Kidney epithelial cell (primary cell): ENCODE measurements at regions not wholly inside any gene's neighbourhood (a gene's known extent, or its start where the extent isn't known, plus 50 kb on each side); places are given as distances from the start of the nearest gene placed in this dataset.

ENCODE experiments used
- DNase-seq: peaks from one replicate; pipeline ENCODE4 v3.0.0-alpha.2; 2010; ENCODE audit warnings: low read depth
- H3K27me3 ChIP-seq: 2 replicates; pipeline ENCODE4 v1.6.0; 2011; ENCODE audit warnings: low read length; ENCODE audit not compliant: control insufficient read depth, insufficient read depth
- H3K36me3 ChIP-seq: 2 replicates; pipeline ENCODE4 v1.5.1; 2011; ENCODE audit warnings: low read length; ENCODE audit not compliant: control insufficient read depth, insufficient read depth
- H3K4me3 ChIP-seq: 2 replicates; pipeline ENCODE4 v1.5.1; 2011; ENCODE audit warnings: low read depth, mild to moderate bottlenecking, control low read depth, low read length
- TF ChIP-seq, protein P1 (sequence below): IDR thresholded peaks from 2 replicates; pipeline ENCODE4 v1.5.1; 2011; ENCODE audit warnings: mild to moderate bottlenecking, moderate library complexity, low read length, control low read depth, inconsistent platforms; ENCODE audit not compliant: insufficient read depth, poor library complexity, severe bottlenecking

DNA sequence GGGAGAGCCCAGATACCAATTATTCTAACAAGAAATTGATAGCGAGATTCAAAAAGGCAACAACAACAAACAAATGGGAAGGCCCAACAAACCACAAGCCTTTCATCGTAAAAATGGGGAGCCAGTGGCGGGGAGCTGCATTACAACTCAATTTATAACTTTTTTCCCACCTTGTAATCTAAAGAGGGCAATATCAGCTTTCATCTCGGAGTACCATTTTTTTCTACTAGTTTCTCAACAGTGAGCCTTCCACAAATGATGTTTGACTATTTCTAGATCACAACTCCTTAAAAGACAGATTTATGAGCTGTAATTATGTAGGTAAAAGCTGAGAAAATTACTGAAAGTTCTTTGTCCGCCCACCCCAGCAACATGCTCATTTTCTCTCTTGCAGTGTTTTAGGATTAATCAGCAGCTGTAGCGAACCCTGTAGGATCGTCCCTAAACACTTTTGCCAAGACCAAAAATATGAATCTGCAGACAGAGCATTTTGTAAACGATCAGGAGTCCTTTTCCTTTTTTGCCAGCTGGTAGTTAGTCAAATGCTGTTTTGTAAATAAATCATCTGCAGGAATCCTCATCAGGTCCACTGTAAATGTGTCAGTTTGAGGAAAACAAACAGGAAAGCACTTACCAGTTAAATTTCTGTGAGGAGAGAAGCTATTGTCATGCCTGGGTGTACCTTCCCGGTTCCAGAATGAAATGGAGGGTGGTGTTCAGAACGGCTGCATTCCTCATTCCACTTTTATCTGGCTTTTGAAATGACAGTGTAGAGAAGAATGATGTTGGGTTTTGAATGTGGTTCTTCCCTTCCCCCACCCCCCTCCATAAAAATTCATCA lies 53.2 kb downstream of the EEF1B2 start:
- TF ChIP-seq, protein P1, sequence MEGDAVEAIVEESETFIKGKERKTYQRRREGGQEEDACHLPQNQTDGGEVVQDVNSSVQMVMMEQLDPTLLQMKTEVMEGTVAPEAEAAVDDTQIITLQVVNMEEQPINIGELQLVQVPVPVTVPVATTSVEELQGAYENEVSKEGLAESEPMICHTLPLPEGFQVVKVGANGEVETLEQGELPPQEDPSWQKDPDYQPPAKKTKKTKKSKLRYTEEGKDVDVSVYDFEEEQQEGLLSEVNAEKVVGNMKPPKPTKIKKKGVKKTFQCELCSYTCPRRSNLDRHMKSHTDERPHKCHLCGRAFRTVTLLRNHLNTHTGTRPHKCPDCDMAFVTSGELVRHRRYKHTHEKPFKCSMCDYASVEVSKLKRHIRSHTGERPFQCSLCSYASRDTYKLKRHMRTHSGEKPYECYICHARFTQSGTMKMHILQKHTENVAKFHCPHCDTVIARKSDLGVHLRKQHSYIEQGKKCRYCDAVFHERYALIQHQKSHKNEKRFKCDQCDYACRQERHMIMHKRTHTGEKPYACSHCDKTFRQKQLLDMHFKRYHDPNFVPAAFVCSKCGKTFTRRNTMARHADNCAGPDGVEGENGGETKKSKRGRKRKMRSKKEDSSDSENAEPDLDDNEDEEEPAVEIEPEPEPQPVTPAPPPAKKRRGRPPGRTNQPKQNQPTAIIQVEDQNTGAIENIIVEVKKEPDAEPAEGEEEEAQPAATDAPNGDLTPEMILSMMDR: no peak
- no peaks in the 10 kb centered on the region for H3K27me3 ChIP-seq
- DNase-seq: no peak
- H3K4me3 ChIP-seq: peak overlapping the region; percentile 13
- no peaks in the 10 kb centered on the region for H3K36me3 ChIP-seq

DNA sequence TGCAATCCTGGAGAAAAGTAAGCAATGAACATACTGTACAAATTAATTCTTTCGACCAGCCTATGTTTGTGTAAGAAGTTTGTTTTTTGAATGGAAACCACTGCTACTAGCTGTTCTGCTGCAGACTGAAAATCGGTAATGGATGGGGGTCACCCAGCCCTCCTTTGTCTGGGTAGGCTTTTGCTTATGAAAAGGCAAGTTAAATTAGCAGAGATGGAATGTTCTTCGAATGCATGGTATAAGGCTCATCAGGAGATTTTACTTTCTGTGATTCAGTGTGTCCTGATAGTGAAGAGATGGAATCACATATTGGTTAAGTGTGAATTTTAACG lies 53.8 kb downstream of the EEF1B2 start:
- Histone ChIP-seq H3K4me3 (no peak overlapping the region), H3K27me3 (no peaks in the 10 kb centered on the region), H3K36me3 (no peaks in the 10 kb centered on the region)
- DNase-seq: no peak
- TF ChIP-seq, protein P1: no peak

DNA sequence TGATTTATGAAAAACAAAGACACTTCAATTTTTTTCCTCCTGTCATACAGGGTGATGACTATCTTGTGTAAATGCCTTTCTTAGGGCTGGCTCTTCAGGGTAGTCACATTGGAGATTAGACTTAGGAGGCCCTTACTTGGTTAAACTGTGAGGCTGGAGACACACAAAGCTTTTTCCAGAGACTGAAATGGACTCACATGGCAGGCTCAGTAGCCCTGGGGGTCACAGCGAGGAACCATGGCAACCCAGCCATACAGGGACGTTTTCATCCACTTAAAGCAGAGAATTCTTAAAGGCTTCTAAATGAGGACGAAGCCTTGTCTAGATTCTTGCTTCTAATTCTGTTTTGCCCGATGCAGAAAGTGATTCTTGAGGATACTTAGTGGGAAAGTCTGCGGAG lies 57.3 kb upstream of the ZDBF2 start:
- Histone ChIP-seq H3K4me3 (no peak overlapping the region), H3K27me3 (no peaks in the 10 kb centered on the region), H3K36me3 (no peaks in the 10 kb centered on the region)
- TF ChIP-seq, protein P1: no peak
- no peak for DNase-seq

DNA sequence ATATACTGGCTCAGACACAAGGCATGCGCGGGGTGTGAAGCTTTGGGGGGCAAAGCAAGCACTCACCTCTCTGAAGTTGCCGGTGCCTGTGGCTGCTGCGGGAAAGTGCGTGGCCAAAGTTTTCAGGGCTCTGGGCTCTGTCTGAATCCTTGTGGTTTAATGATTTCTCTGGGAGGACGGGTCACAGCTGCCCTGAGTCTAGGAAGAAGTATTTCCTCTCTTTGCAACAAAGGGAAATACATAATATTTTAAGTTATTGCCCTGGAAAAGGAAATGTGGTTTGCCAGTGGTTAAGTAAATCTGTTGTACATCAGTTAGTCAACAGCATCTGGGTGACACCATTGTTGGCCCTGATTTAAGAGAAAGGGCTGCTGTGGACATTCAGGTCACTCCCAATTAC lies 56.7 kb upstream of the ZDBF2 start:
- no peaks in the 10 kb centered on the region for H3K36me3 ChIP-seq
- TF ChIP-seq, protein P1: no peak
- DNase-seq: peak; percentile 7
- no peaks in the 10 kb centered on the region for H3K27me3 ChIP-seq
- H3K4me3 ChIP-seq: no peak overlapping the region

DNA sequence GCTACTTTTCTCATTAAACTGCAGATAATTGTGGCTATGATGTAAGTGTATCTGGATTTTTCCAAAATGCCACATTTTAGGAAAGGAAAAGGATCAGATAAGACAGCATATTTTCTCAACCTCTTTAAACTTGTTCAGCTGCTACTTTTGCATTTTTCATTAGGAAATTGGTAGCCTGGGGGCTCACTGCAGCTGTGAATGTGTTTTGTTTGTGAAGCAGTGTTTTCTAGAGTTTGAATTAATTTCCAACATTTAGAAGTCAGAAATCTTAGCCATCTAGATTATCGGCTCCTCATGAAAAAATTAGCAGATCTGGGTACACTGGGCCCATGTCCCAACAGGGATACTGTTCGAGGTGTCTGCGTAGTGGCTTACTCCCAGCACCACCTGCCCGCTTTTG lies 56.3 kb upstream of the ZDBF2 start:
- Histone ChIP-seq H3K27me3 (no peaks in the 10 kb centered on the region), H3K36me3 (no peaks in the 10 kb centered on the region), H3K4me3 (no peak overlapping the region)
- no peak for DNase-seq
- TF ChIP-seq, protein P1: no peak
